SK-N-SH (cell line): ENCODE measurements at regions not wholly inside any gene's neighbourhood (a gene's known extent, or its start where the extent isn't known, plus 50 kb on each side); places are given as distances from the start of the nearest gene placed in this dataset.

Experiments used
- CTCF ChIA-PET: fragments of 300-600, 350-600 bp; formaldehyde crosslinking; extraction: SDS; loops from one replicate; lab custom pipeline; 2021; lab: Yijun Ruan, JAX
- POLR2A ChIA-PET: fragments of 350-600 bp; sonication (Branson Sonifier 250); formaldehyde crosslinking; extraction: SDS; loops from one replicate; lab custom pipeline; 2020; ENCODE audit warnings: antibody characterized with exemption, inconsistent platforms; lab: Yijun Ruan, JAX
- DNase-seq: peaks from one replicate; pipeline ENCODE4 v3.0.0; 2012
- H2AFZ ChIP-seq: fragments of 200-600 bp; sonication (generic); 2 replicates; pipeline ENCODE4 v1.8.1; 2016; ENCODE audit warnings: antibody characterized with exemption, mild to moderate bottlenecking, low read depth
- H3F3A ChIP-seq: fragments of 200-600 bp; sonication (generic); replicated peaks from 2 replicates; pipeline ENCODE3; 2016; ENCODE audit warnings: antibody characterized with exemption, mild to moderate bottlenecking; ENCODE audit not compliant: insufficient read depth
- H3K27ac ChIP-seq, 2 experiments: fragments of 200-500 bp in 1 of 2; fragments of 200-600 bp in 1 of 2; sonication (Bioruptor generic) in 1 of 2; sonication (generic), shearing (Covaris generic) in 1 of 2; 2 replicates each; pipeline versions ENCODE4 v1.5.1 to v1.6.1; 2014 to 2016; ENCODE audit warnings: low read depth in 2 of 2, inconsistent platforms in 1 of 2, low read length in 1 of 2, mild to moderate bottlenecking in 1 of 2, mixed read lengths in 1 of 2
- H3K27me3 ChIP-seq: fragments of 200-600 bp; sonication (generic), shearing (Covaris generic); 2 replicates; pipeline ENCODE4 v1.6.1; 2016; ENCODE audit warnings: mixed run types; ENCODE audit not compliant: insufficient read depth
- H3K36me3 ChIP-seq, 2 experiments: fragments of 200-500 bp in 1 of 2; fragments of 200-600 bp in 1 of 2; sonication (Bioruptor generic) in 1 of 2; sonication (generic) in 1 of 2; replicated peaks in 1 of 2; 2 replicates each; pipeline versions ENCODE3 to v1.5.1; 2014 to 2016; ENCODE audit warnings: low read length in 1 of 2, mild to moderate bottlenecking in 1 of 2; ENCODE audit not compliant: insufficient read depth in 2 of 2, control insufficient read depth in 1 of 2
- H3K4me1 ChIP-seq, 2 experiments: fragments of 200-500 bp in 1 of 2; fragments of 200-600 bp in 1 of 2; sonication (Bioruptor generic) in 1 of 2; sonication (generic), shearing (Covaris generic) in 1 of 2; 2 replicates each; pipeline versions ENCODE4 v1.5.1 to v1.6.1; 2014 to 2016; ENCODE audit warnings: low read depth in 1 of 2, low read length in 1 of 2, mixed run types in 1 of 2; ENCODE audit not compliant: insufficient read depth in 2 of 2, control insufficient read depth in 1 of 2
- H3K4me2 ChIP-seq: fragments of 200-600 bp; sonication (generic), shearing (Covaris generic); 2 replicates; pipeline ENCODE4 v1.6.1; 2017; ENCODE audit warnings: mixed run types
- H3K4me3 ChIP-seq, 2 experiments: fragments of 200-500 bp in 1 of 2; fragments of 200-600 bp in 1 of 2; sonication (Bioruptor generic) in 1 of 2; sonication (generic), shearing (Covaris generic) in 1 of 2; 2 replicates each; pipeline versions ENCODE4 v1.5.1 to v1.8.1; 2014 to 2016; ENCODE audit warnings: low read depth in 2 of 2, inconsistent platforms in 1 of 2, low read length in 1 of 2, mild to moderate bottlenecking in 1 of 2, mixed read lengths in 1 of 2, moderate library complexity in 1 of 2
- H3K79me2 ChIP-seq: fragments of 200-600 bp; sonication (generic); 2 replicates; pipeline ENCODE4 v1.8.1; 2017; ENCODE audit warnings: mild to moderate bottlenecking; ENCODE audit not compliant: insufficient read depth
- H3K9ac ChIP-seq: fragments of 200-600 bp; sonication (generic); 2 replicates; pipeline ENCODE4 v1.6.1; 2017; ENCODE audit warnings: mixed run types
- H3K9me2 ChIP-seq: fragments of 200-600 bp; sonication (generic); 2 replicates; pipeline ENCODE4 v1.6.1; 2017; ENCODE audit warnings: mixed run types
- H3K9me3 ChIP-seq: fragments of 200-600 bp; sonication (generic); 2 replicates; pipeline ENCODE4 v1.6.1; 2017; ENCODE audit warnings: mixed run types, mild to moderate bottlenecking, moderate library complexity
- H4K20me1 ChIP-seq: fragments of 200-600 bp; sonication (generic); 2 replicates; pipeline ENCODE4 v1.6.1; 2017; ENCODE audit warnings: mild to moderate bottlenecking, mixed run types; ENCODE audit not compliant: insufficient read depth
- ELF1 ChIP-seq: IDR thresholded peaks from 2 replicates; pipeline ENCODE4 v1.4.0; 2012
- EP300 ChIP-seq, 2 experiments: IDR thresholded peaks; 2 replicates each; pipeline versions ENCODE4 v1.4.0 to v1.6.1; 2012; ENCODE audit warnings: borderline replicate concordance in 1 of 2, low read depth in 1 of 2, low read length in 1 of 2
- FOXM1 ChIP-seq: IDR thresholded peaks from 2 replicates; pipeline ENCODE4 v1.4.0; 2012; ENCODE audit warnings: low read depth, mild to moderate bottlenecking
- GABPA ChIP-seq: IDR thresholded peaks from 2 replicates; pipeline ENCODE4 v1.4.0; 2012; ENCODE audit warnings: low read depth, mild to moderate bottlenecking
- GATA2 ChIP-seq: sonication (generic); formaldehyde crosslinking; IDR thresholded peaks from 2 replicates; pipeline ENCODE4 v1.5.0; 2020; ENCODE audit warnings: mild to moderate bottlenecking, missing genetic modification reagents
- MEF2A ChIP-seq: IDR thresholded peaks from 2 replicates; pipeline ENCODE4 v1.4.0; 2012; ENCODE audit warnings: low read depth, borderline replicate concordance
- MXI1 ChIP-seq: IDR thresholded peaks from 2 replicates; pipeline ENCODE4 v1.6.1; 2012; ENCODE audit warnings: mild to moderate bottlenecking, low read depth, low read length, improper control_type of control experiment
- NRF1 ChIP-seq: IDR thresholded peaks from 2 replicates; pipeline ENCODE4 v1.6.1; 2012; ENCODE audit warnings: low read depth, mild to moderate bottlenecking, low read length
- POLR2AphosphoS5 ChIP-seq: IDR thresholded peaks from 2 replicates; pipeline ENCODE4 v1.6.1; 2012; ENCODE audit warnings: low read depth, low read length
- RCOR1 ChIP-seq: fragments of 150-350 bp; IDR thresholded peaks from 2 replicates; pipeline ENCODE4 v1.6.1; 2017; ENCODE audit warnings: antibody characterized with exemption, low read length
- RXRA ChIP-seq: IDR thresholded peaks from 2 replicates; pipeline ENCODE4 v1.4.0; 2012; ENCODE audit warnings: low read depth, mild to moderate bottlenecking, borderline replicate concordance
- SIN3A ChIP-seq: IDR thresholded peaks from 2 replicates; pipeline ENCODE4 v1.6.1; 2012; ENCODE audit warnings: low read depth, mild to moderate bottlenecking, low read length, moderate library complexity, borderline replicate concordance
- SMC3 ChIP-seq: IDR thresholded peaks from 2 replicates; pipeline ENCODE4 v1.6.1; 2012; ENCODE audit warnings: low read depth, low read length, improper control_type of control experiment
- TAF1 ChIP-seq: IDR thresholded peaks from 2 replicates; pipeline ENCODE4 v1.6.1; 2012; ENCODE audit warnings: low read depth, mild to moderate bottlenecking, low read length, moderate library complexity, borderline replicate concordance
- TCF12 ChIP-seq: IDR thresholded peaks from 2 replicates; pipeline ENCODE4 v1.4.0; 2012
- TEAD4 ChIP-seq: IDR thresholded peaks from 2 replicates; pipeline ENCODE4 v1.4.0; 2012; ENCODE audit warnings: mild to moderate bottlenecking, borderline replicate concordance; ENCODE audit not compliant: insufficient read depth
- WGBS: methylation state at CpG from one replicate; pipeline ENCODE4 v1.1.6; 2017; ENCODE audit warnings: low lambda C conversion rate; 5-methylcytosine and 5-hydroxymethylcytosine counted together
- TF ChIP-seq, protein P1 (sequence below): fragments of 150-350 bp; IDR thresholded peaks from 2 replicates; pipeline ENCODE4 v1.6.1; 2016; ENCODE audit warnings: mild to moderate bottlenecking, low read depth, low read length
- TF ChIP-seq, protein P2 (sequence below): fragments of 150-350 bp; IDR thresholded peaks from 2 replicates; pipeline ENCODE4 v1.6.1; 2017; ENCODE audit warnings: antibody characterized with exemption, low read length, low read depth, borderline replicate concordance
- TF ChIP-seq, protein P3 (sequence below): IDR thresholded peaks from 2 replicates; pipeline ENCODE4 v1.6.1; 2012; ENCODE audit warnings: mild to moderate bottlenecking, low read depth, low read length, moderate library complexity
- TF ChIP-seq, protein P4 (sequence below): IDR thresholded peaks from 2 replicates; pipeline ENCODE4 v1.4.0; 2012; ENCODE audit warnings: low read depth, borderline replicate concordance

DNA sequence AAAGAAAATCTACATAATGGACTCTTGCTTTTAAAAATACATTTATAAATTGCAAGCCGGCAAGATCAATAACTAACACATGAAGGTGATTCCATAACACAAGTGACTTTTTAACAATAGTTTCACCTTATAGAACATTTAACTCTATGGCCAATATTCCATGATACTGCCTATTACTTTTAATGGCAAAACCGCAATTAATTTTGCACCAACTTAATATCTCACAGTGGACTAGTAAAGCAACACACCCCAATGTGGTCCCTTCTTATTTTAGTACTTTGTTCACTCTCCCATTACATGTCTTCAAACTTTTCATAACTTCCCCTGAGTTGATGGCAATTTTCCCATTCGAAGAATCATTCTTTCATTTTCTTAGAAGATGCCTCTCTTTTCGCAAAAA lies 351.6 kb upstream of the F9 start:
- Histone ChIP-seq H4K20me1 (no peaks in the 10 kb centered on the region), H3K9ac (no peak overlapping the region), H3K4me1 (no peaks in the 10 kb centered on the region), H3K27me3 (no peaks in the 10 kb centered on the region), H3K36me3 (no peaks in the 10 kb centered on the region), H2AFZ (no peak overlapping the region), H3K27ac (no peak overlapping the region), H3K9me2 (no peaks in the 10 kb centered on the region), H3F3A (no peaks in the 10 kb centered on the region), H3K4me2 (no peak overlapping the region), H3K9me3 (no peaks in the 10 kb centered on the region), H3K4me3 (no peak overlapping the region), H3K79me2 (no peaks in the 10 kb centered on the region)
- no peak for TF ChIP-seq ELF1
- no peak for TF ChIP-seq NRF1
- TF ChIP-seq MXI1 = no peak
- no peak for TF ChIP-seq TAF1
- TF ChIP-seq TCF12 = no peak
- no peak for TF ChIP-seq RCOR1
- TF ChIP-seq, protein P1, sequence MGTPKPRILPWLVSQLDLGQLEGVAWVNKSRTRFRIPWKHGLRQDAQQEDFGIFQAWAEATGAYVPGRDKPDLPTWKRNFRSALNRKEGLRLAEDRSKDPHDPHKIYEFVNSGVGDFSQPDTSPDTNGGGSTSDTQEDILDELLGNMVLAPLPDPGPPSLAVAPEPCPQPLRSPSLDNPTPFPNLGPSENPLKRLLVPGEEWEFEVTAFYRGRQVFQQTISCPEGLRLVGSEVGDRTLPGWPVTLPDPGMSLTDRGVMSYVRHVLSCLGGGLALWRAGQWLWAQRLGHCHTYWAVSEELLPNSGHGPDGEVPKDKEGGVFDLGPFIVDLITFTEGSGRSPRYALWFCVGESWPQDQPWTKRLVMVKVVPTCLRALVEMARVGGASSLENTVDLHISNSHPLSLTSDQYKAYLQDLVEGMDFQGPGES = no peak
- TF ChIP-seq SIN3A = no peak
- TF ChIP-seq SMC3 = no peak
- TF ChIP-seq RXRA = no peak
- TF ChIP-seq EP300 (IDR thresholded peaks at IDR 0.05; ENCODE audit: borderline replicate concordance in 1 of 2, low read depth in 1 of 2, low read length in 1 of 2) = no peak
- no peak for TF ChIP-seq GATA2
- TF ChIP-seq, protein P2, sequence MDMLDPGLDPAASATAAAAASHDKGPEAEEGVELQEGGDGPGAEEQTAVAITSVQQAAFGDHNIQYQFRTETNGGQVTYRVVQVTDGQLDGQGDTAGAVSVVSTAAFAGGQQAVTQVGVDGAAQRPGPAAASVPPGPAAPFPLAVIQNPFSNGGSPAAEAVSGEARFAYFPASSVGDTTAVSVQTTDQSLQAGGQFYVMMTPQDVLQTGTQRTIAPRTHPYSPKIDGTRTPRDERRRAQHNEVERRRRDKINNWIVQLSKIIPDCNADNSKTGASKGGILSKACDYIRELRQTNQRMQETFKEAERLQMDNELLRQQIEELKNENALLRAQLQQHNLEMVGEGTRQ = no peak
- no peak for TF ChIP-seq MEF2A
- WGBS = 11% methylated on average over 4 of the region's 4 CpGs
- no peak for DNase-seq
- POLR2A ChIA-PET = no interaction called here
- CTCF ChIA-PET = no interaction called here

DNA sequence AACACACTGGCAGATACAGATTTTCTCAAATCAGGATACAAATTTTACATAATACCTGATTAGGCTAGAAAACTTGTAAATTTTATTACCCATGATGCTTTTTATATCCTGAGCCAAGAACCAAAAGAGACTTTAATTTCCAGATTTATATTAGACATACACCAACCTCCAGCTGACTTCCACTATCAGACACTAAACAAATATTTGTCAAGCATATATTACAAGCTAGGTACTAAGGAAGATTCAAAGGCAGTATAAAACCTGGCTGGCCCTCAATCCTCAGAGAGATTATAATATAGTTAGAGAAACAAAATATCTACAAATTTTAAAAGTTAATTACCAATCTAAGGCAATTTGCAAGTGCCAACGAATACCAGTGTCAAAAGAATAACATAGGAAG lies 357.8 kb upstream of the F9 start:
- WGBS = 3% methylated on average over 1 of the region's 1 CpG
- no peak overlapping the region for H3K9ac ChIP-seq
- H3K27ac ChIP-seq = no peak overlapping the region
- DNase-seq = no peak
- H3K4me2 ChIP-seq = no peak overlapping the region
- H3K4me1 ChIP-seq = no peaks in the 10 kb centered on the region
- no peaks in the 10 kb centered on the region for H3K36me3 ChIP-seq
- H3K4me3 ChIP-seq = no peak overlapping the region
- H3K9me3 ChIP-seq = no peaks in the 10 kb centered on the region
- H3K79me2 ChIP-seq = no peaks in the 10 kb centered on the region
- ChIA-PET POLR2A (no interaction called here), CTCF (no interaction called here)
- no peak for TF ChIP-seq GABPA
- TF ChIP-seq SMC3 = no peak
- TF ChIP-seq, protein P3, sequence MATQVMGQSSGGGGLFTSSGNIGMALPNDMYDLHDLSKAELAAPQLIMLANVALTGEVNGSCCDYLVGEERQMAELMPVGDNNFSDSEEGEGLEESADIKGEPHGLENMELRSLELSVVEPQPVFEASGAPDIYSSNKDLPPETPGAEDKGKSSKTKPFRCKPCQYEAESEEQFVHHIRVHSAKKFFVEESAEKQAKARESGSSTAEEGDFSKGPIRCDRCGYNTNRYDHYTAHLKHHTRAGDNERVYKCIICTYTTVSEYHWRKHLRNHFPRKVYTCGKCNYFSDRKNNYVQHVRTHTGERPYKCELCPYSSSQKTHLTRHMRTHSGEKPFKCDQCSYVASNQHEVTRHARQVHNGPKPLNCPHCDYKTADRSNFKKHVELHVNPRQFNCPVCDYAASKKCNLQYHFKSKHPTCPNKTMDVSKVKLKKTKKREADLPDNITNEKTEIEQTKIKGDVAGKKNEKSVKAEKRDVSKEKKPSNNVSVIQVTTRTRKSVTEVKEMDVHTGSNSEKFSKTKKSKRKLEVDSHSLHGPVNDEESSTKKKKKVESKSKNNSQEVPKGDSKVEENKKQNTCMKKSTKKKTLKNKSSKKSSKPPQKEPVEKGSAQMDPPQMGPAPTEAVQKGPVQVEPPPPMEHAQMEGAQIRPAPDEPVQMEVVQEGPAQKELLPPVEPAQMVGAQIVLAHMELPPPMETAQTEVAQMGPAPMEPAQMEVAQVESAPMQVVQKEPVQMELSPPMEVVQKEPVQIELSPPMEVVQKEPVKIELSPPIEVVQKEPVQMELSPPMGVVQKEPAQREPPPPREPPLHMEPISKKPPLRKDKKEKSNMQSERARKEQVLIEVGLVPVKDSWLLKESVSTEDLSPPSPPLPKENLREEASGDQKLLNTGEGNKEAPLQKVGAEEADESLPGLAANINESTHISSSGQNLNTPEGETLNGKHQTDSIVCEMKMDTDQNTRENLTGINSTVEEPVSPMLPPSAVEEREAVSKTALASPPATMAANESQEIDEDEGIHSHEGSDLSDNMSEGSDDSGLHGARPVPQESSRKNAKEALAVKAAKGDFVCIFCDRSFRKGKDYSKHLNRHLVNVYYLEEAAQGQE = no peak
- TF ChIP-seq FOXM1 = no peak
- no peak for TF ChIP-seq TEAD4
- no peak for TF ChIP-seq RCOR1
- TF ChIP-seq MEF2A = no peak
- no peak for TF ChIP-seq TCF12
- TF ChIP-seq TAF1 = no peak
- no peak for TF ChIP-seq RXRA
- TF ChIP-seq, protein P4, sequence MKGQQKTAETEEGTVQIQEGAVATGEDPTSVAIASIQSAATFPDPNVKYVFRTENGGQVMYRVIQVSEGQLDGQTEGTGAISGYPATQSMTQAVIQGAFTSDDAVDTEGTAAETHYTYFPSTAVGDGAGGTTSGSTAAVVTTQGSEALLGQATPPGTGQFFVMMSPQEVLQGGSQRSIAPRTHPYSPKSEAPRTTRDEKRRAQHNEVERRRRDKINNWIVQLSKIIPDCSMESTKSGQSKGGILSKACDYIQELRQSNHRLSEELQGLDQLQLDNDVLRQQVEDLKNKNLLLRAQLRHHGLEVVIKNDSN = no peak
- TF ChIP-seq POLR2AphosphoS5 = no peak
- TF ChIP-seq NRF1 = no peak
- no peaks in the 10 kb centered on the region for H3K9me2 ChIP-seq
- H2AFZ ChIP-seq = no peak overlapping the region
- no peaks in the 10 kb centered on the region for H3F3A ChIP-seq
- no peaks in the 10 kb centered on the region for H3K27me3 ChIP-seq
- no peaks in the 10 kb centered on the region for H4K20me1 ChIP-seq
